H1 (cell line): ENCODE measurements at regions not wholly inside any gene's neighbourhood (a gene's known extent, or its start where the extent isn't known, plus 50 kb on each side); places are given as distances from the start of the nearest gene placed in this dataset.
"Not testable (repeated sequence)": the region's sequence is repeated elsewhere in the genome, so short reads cannot be mapped to it uniquely, and the experiment has no call there.

Experiments
- CTCF ChIA-PET: fragments of 300-600 bp; sonication (Branson Sonifier 250); formaldehyde crosslinking; loops from one replicate; lab custom pipeline; 2021; ENCODE audit not compliant: partially characterized antibody; lab: Charles Lee
- POLR2A ChIA-PET: fragments of 300-600 bp; sonication (Branson Sonifier 250); formaldehyde crosslinking; loops from one replicate; lab custom pipeline; 2021; ENCODE audit warnings: inconsistent platforms; ENCODE audit not compliant: partially characterized antibody; lab: Charles Lee
- DNase-seq, 2 experiments: peaks; one replicate each; pipeline versions ENCODE4 v3.0.0 to v3.0.0-alpha.2; 2010 to 2022; ENCODE audit warnings: low spot score in 2 of 2, low read depth in 1 of 2, mixed read lengths in 1 of 2
- FAIRE-seq: peaks from 2 replicates; lab custom pipeline; 2011; peaks lifted over from hg19 to GRCh38; lab: Jason Lieb, UNC
- H2AFZ ChIP-seq: 2 replicates; pipeline ENCODE4 v1.8.1; 2012; ENCODE audit warnings: low read length, inconsistent platforms
- H2AK5ac ChIP-seq: 2 replicates; pipeline ENCODE4 v1.6.1; 2013; ENCODE audit warnings: low read depth, low read length
- H2BK120ac ChIP-seq: replicated peaks from 2 replicates; pipeline ENCODE3; 2013; ENCODE audit warnings: low read depth, low read length, inconsistent platforms
- H2BK12ac ChIP-seq: 2 replicates; pipeline ENCODE4 v1.6.1; 2013; ENCODE audit warnings: low read depth, low read length
- H2BK15ac ChIP-seq: 2 replicates; pipeline ENCODE4 v1.6.1; 2013; ENCODE audit warnings: low read length
- H2BK20ac ChIP-seq: 2 replicates; pipeline ENCODE4 v1.6.1; 2013; ENCODE audit warnings: low read length
- H2BK5ac ChIP-seq: 2 replicates; pipeline ENCODE4 v1.6.1; 2013; ENCODE audit warnings: low read depth, low read length
- H3K14ac ChIP-seq: 2 replicates; pipeline ENCODE4 v1.6.1; 2013; ENCODE audit warnings: inconsistent platforms; ENCODE audit not compliant: insufficient read length
- H3K18ac ChIP-seq: 2 replicates; pipeline ENCODE4 v1.6.1; 2013; ENCODE audit warnings: low read length; ENCODE audit errors: extremely low read depth
- H3K23ac ChIP-seq: 2 replicates; pipeline ENCODE4 v1.6.1; 2013; ENCODE audit warnings: inconsistent platforms; ENCODE audit not compliant: insufficient read length
- H3K23me2 ChIP-seq: 2 replicates; pipeline ENCODE4 v1.6.1; 2013; ENCODE audit warnings: low read depth, low read length
- H3K27ac ChIP-seq: 2 replicates; pipeline ENCODE4 v1.6.1; 2011; ENCODE audit warnings: low read depth, low read length, inconsistent platforms
- H3K27me3 ChIP-seq, 4 experiments: replicated peaks in 1 of 4; 1 replicate in 1 of 4; 2 replicates in 3 of 4; pipeline versions ENCODE4 v1.6.1 to v1.8.1; 2011 to 2013; ENCODE audit warnings: low read length in 3 of 4, mild to moderate bottlenecking in 3 of 4, inconsistent platforms in 2 of 4, mixed read lengths in 2 of 4, moderate library complexity in 1 of 4; ENCODE audit not compliant: control insufficient read depth in 3 of 4, insufficient read depth in 3 of 4; ENCODE audit errors: extremely low read depth in 1 of 4
- H3K36me3 ChIP-seq, 4 experiments: 2 replicates each; pipeline versions ENCODE4 v1.6.1 to v1.8.1; 2011 to 2013; ENCODE audit warnings: mild to moderate bottlenecking in 4 of 4, low read length in 3 of 4, moderate library complexity in 2 of 4, control low read depth in 1 of 4, inconsistent platforms in 1 of 4; ENCODE audit not compliant: insufficient read depth in 4 of 4, control insufficient read depth in 2 of 4
- H3K4ac ChIP-seq: replicated peaks from 2 replicates; pipeline ENCODE3; 2013; ENCODE audit warnings: low read length, low read depth, mixed read lengths, inconsistent platforms; ENCODE audit not compliant: insufficient read length
- H3K4me1 ChIP-seq, 4 experiments: replicated peaks in 1 of 4; 1 replicate in 1 of 4; 2 replicates in 3 of 4; pipeline versions ENCODE4 v1.6.1 to v1.8.1; 2011 to 2013; ENCODE audit warnings: low read length in 3 of 4, inconsistent platforms in 2 of 4, mixed read lengths in 1 of 4; ENCODE audit not compliant: insufficient read depth in 4 of 4, control insufficient read depth in 3 of 4
- H3K4me2 ChIP-seq, 2 experiments: 2 replicates each; pipeline versions ENCODE4 v1.6.1 to v1.8.1; 2011 to 2013; ENCODE audit warnings: low read depth in 2 of 2, low read length in 2 of 2, control low read depth in 1 of 2, inconsistent platforms in 1 of 2, mild to moderate bottlenecking in 1 of 2; ENCODE audit not compliant: insufficient read depth in 1 of 2
- H3K4me3 ChIP-seq, 4 experiments: fragments of 200-600, 300-600 bp in 1 of 4; sonication (generic), shearing (Covaris generic), sonication (Bioruptor Twin) in 1 of 4; 2 replicates each; pipeline versions ENCODE4 v1.5.1 to v1.8.1; 2011 to 2016; ENCODE audit warnings: low read length in 4 of 4, low read depth in 3 of 4, control low read depth in 2 of 4, inconsistent platforms in 2 of 4, mild to moderate bottlenecking in 2 of 4, mixed read lengths in 1 of 4, moderate library complexity in 1 of 4; ENCODE audit not compliant: insufficient read depth in 2 of 4; ENCODE audit errors: extremely low read depth in 1 of 4
- H3K56ac ChIP-seq: replicated peaks from 2 replicates; pipeline ENCODE3; 2013; ENCODE audit warnings: low read depth, mild to moderate bottlenecking, mixed read lengths, low read length, inconsistent platforms; ENCODE audit not compliant: insufficient read length
- H3K79me1 ChIP-seq: 2 replicates; pipeline ENCODE4 v1.6.1; 2013; ENCODE audit warnings: low read depth, low read length, control low read depth
- H3K79me2 ChIP-seq, 2 experiments: 2 replicates each; pipeline versions ENCODE4 v1.6.1 to v1.8.1; 2012 to 2013; ENCODE audit warnings: low read length in 2 of 2, mild to moderate bottlenecking in 2 of 2, inconsistent platforms in 1 of 2; ENCODE audit not compliant: insufficient read depth in 2 of 2, control insufficient read depth in 1 of 2
- H3K9ac ChIP-seq, 4 experiments: replicated peaks in 1 of 4; 1 replicate in 1 of 4; 2 replicates in 3 of 4; pipeline versions ENCODE4 v1.6.1 to v1.8.1; 2011 to 2013; ENCODE audit warnings: low read depth in 3 of 4, low read length in 3 of 4, control low read depth in 2 of 4, mild to moderate bottlenecking in 2 of 4, moderate library complexity in 2 of 4, inconsistent platforms in 1 of 4; ENCODE audit errors: extremely low read depth in 1 of 4
- H3K9me3 ChIP-seq, 2 experiments: 2 replicates each; pipeline versions ENCODE4 v1.6.1 to v1.8.1; 2012 to 2013; ENCODE audit warnings: mild to moderate bottlenecking in 2 of 2, moderate library complexity in 2 of 2, control low read depth in 1 of 2, inconsistent platforms in 1 of 2, low read depth in 1 of 2, low read length in 1 of 2, mixed read lengths in 1 of 2; ENCODE audit not compliant: insufficient read depth in 2 of 2
- H4K20me1 ChIP-seq, 2 experiments: replicated peaks in 1 of 2; 2 replicates each; pipeline versions ENCODE3 to v1.8.1; 2011 to 2013; ENCODE audit warnings: inconsistent platforms in 2 of 2, low read length in 2 of 2, mild to moderate bottlenecking in 1 of 2; ENCODE audit not compliant: insufficient read depth in 2 of 2, control insufficient read depth in 1 of 2
- H4K5ac ChIP-seq: 2 replicates; pipeline ENCODE4 v1.6.1; 2013; ENCODE audit warnings: low read length, low read depth, mixed read lengths, inconsistent platforms; ENCODE audit not compliant: insufficient read length
- H4K8ac ChIP-seq: 2 replicates; pipeline ENCODE4 v1.8.0; 2013; ENCODE audit warnings: mild to moderate bottlenecking, moderate library complexity, low read length, inconsistent platforms; ENCODE audit not compliant: insufficient read depth; ENCODE audit errors: extremely low read depth
- H4K91ac ChIP-seq: replicated peaks from 2 replicates; pipeline ENCODE3; 2013; ENCODE audit warnings: low read length, mixed read lengths, inconsistent platforms; ENCODE audit not compliant: insufficient read length
- WGBS, 2 experiments: shearing (Covaris generic) in 1 of 2; methylation state at CpG; one replicate each; pipeline versions ENCODE4 v1.1.6 to v1.1.7; 2013 to 2015; ENCODE audit warnings: low lambda C conversion rate in 2 of 2, mixed read lengths in 2 of 2, inconsistent platforms in 1 of 2, low coverage in 1 of 2, missing lambda C conversion rate in 1 of 2; ENCODE audit not compliant: insufficient replicate concordance in 2 of 2, insufficient coverage in 1 of 2, insufficient read length in 1 of 2; ENCODE audit errors: extremely low coverage in 1 of 2, missing lambda C conversion rate in 1 of 2; 5-methylcytosine and 5-hydroxymethylcytosine counted together

GRCh38 chr1:105272376-105272775 lies 1522.7 kb downstream of the AMY1C start:
- H3K36me3 ChIP-seq, H3K56ac ChIP-seq, H3K18ac ChIP-seq, H3K4me1 ChIP-seq, H3K4me2 ChIP-seq, DNase-seq, H4K91ac ChIP-seq, H3K79me2 ChIP-seq, H3K9ac ChIP-seq, H2BK15ac ChIP-seq, POLR2A ChIA-PET, H2AK5ac ChIP-seq, H3K4ac ChIP-seq, H4K20me1 ChIP-seq, H3K23me2 ChIP-seq, H2AFZ ChIP-seq, FAIRE-seq, H3K79me1 ChIP-seq, H3K27ac ChIP-seq, H3K14ac ChIP-seq, H4K8ac ChIP-seq, H3K9me3 ChIP-seq, H3K23ac ChIP-seq, H4K5ac ChIP-seq, H2BK5ac ChIP-seq, H3K4me3 ChIP-seq, H2BK12ac ChIP-seq, H2BK20ac ChIP-seq, H3K27me3 ChIP-seq, H2BK120ac ChIP-seq: not testable (repeated sequence)
- CTCF ChIA-PET: interaction anchor here (0.7 kb wide), 1 partner anchor 30 kb away, joined by 3 read pairs; no protein-coding TSS in a partner anchor
- 97% methylated on average over 8 of the region's 8 CpGs; no CpG with 5 or more reads in 1 of the 2 experiments for WGBS, 2 experiments
